NCI-H460 (cell line): ENCODE measurements at regions not wholly inside any gene's neighbourhood (a gene's known extent, or its start where the extent isn't known, plus 50 kb on each side); places are given as distances from the start of the nearest gene placed in this dataset.

Experiments used
- DNase-seq: peaks from one replicate; pipeline ENCODE4 v3.0.0-alpha.2; 2016; ENCODE audit warnings: low read depth; ENCODE audit errors: extremely low read depth

- DNase-seq: no peak
Measured at GRCh38 chr14:82511399-82511798, 977.7 kb upstream of the SEL1L start.

- DNase-seq: no peak
Measured at GRCh38 chr14:82520765-82521164, 987.1 kb upstream of the SEL1L start.

GRCh38 chr14:82521191-82521590, 987.5 kb upstream of the SEL1L start:
- no peak for DNase-seq

- DNase-seq: no peak
Measured at GRCh38 chr14:82528016-82528415, 994.4 kb upstream of the SEL1L start.

GRCh38 chr14:82533351-82533750, 999.7 kb upstream of the SEL1L start:
- no peak for DNase-seq

- DNase-seq: no peak
Measured at GRCh38 chr14:82536566-82536965, 1002.9 kb upstream of the SEL1L start.

GRCh38 chr14:82537831-82538230, 1004.2 kb upstream of the SEL1L start:
- no peak for DNase-seq

GRCh38 chr14:82546401-82546800, 1012.7 kb upstream of the SEL1L start:
- no peak for DNase-seq

- no peak for DNase-seq
Measured at GRCh38 chr14:82549306-82549990, 1015.8 kb upstream of the SEL1L start.

- no peak for DNase-seq
Measured at GRCh38 chr14:82562881-82563280, 1029.2 kb upstream of the SEL1L start.

- no peak for DNase-seq
Measured at GRCh38 chr14:82565825-82566224, 1032.2 kb upstream of the SEL1L start.

GRCh38 chr14:82587226-82587625, 1053.6 kb upstream of the SEL1L start:
- DNase-seq: no peak

GRCh38 chr14:82595466-82595865, 1061.8 kb upstream of the SEL1L start:
- no peak for DNase-seq

- no peak for DNase-seq
Measured at GRCh38 chr14:82602794-82603193, 1069.1 kb upstream of the SEL1L start.

- no peak for DNase-seq
Measured at GRCh38 chr14:82604819-82605218, 1071.2 kb upstream of the SEL1L start.

GRCh38 chr14:82621881-82622450, 1088.3 kb upstream of the SEL1L start:
- DNase-seq: no peak

- no peak for DNase-seq
Measured at GRCh38 chr14:82626156-82627066, 1092.8 kb upstream of the SEL1L start.

- DNase-seq: no peak
Measured at GRCh38 chr14:82635915-82636314, 1102.3 kb upstream of the SEL1L start.

- DNase-seq: no peak
Measured at GRCh38 chr14:82636426-82636825, 1102.8 kb upstream of the SEL1L start.

- DNase-seq: no peak
Measured at GRCh38 chr14:82641050-82641540, 1107.4 kb upstream of the SEL1L start.

GRCh38 chr14:82642425-82642824, 1108.8 kb upstream of the SEL1L start:
- DNase-seq: peak; percentile 56
